NT2/D1 (cell line): ENCODE measurements at regions not wholly inside any gene's neighbourhood (a gene's known extent, or its start where the extent isn't known, plus 50 kb on each side); places are given as distances from the start of the nearest gene placed in this dataset.
A peak's percentile ranks its signal among the peaks of the same experiment; 100 is the strongest.

Source experiments
- DNase-seq: peaks from one replicate; pipeline ENCODE4 v3.0.0-alpha.2; 2011; ENCODE audit warnings: low read depth, low spot score
- H3K27me3 ChIP-seq: 2 replicates; pipeline ENCODE4 v1.6.0; 2011; ENCODE audit warnings: mild to moderate bottlenecking; ENCODE audit not compliant: insufficient read length, insufficient read depth
- H3K36me3 ChIP-seq: 2 replicates; pipeline ENCODE4 v1.6.1; 2011; ENCODE audit warnings: mild to moderate bottlenecking, low read length, mixed read lengths; ENCODE audit not compliant: insufficient read depth, insufficient read length
- H3K4me1 ChIP-seq: 2 replicates; pipeline ENCODE4 v1.5.1; 2011; ENCODE audit not compliant: insufficient read depth, insufficient read length
- H3K4me3 ChIP-seq: 2 replicates; pipeline ENCODE4 v1.5.1; 2011; ENCODE audit warnings: low read depth; ENCODE audit not compliant: insufficient read length
- H3K9ac ChIP-seq: 2 replicates; pipeline ENCODE4 v1.6.0; 2011; ENCODE audit warnings: low read depth; ENCODE audit not compliant: insufficient read length
- H3K9me3 ChIP-seq: 2 replicates; pipeline ENCODE4 v1.5.1; 2011; ENCODE audit warnings: mild to moderate bottlenecking, low read length; ENCODE audit not compliant: insufficient read depth
- SUZ12 ChIP-seq: IDR thresholded peaks from 2 replicates; pipeline ENCODE4 v1.6.1; 2011; ENCODE audit not compliant: insufficient read length, insufficient read depth; ENCODE audit errors: extremely low read depth
- YY1 ChIP-seq: IDR thresholded peaks from 2 replicates; pipeline ENCODE4 v1.6.1; 2011; ENCODE audit not compliant: insufficient read length, insufficient read depth
- ZNF274 ChIP-seq: IDR thresholded peaks from 2 replicates; pipeline ENCODE4 v1.6.1; 2011; ENCODE audit warnings: mild to moderate bottlenecking, low read depth, low read length

DNA sequence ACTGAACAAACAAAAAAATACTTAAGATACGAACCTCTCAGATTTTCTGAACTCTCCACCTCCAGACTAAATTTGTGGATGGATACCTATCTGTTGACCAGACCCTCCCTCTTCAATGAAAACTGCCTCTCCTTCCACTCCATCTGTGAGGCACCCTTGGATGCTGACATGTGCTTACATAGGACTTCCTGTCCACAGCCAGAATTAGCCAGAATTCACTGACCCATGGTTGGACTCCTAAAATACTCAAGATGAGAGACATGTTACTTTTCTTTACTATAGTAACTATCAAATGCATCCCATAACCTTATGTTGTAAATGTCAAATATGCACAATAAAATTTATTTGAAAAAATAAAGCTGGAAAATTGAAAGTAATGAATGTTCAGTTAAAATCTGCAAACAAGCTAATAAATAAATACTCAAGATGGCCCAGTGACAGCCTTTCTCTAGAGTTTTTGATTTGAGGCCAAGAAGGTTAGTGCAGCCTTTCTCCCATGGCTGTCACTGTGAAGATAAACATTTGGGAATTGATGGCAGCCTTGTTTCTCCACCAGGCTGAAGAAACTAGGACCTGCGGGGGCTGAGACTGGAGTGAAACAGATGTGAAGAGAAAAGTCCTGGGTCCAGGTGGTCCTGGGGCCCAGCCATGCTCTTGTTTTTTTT, 287.0 kb downstream of the ZEB1 start:
- no peak overlapping the region for H3K9ac ChIP-seq
- H3K36me3 ChIP-seq = no peaks in the 10 kb centered on the region
- no peaks in the 10 kb centered on the region for H3K27me3 ChIP-seq
- DNase-seq = no peak
- TF ChIP-seq YY1 = no peak
- TF ChIP-seq ZNF274 = no peak
- no peak for TF ChIP-seq SUZ12
- no peaks in the 10 kb centered on the region for H3K9me3 ChIP-seq
- no peak overlapping the region for H3K4me3 ChIP-seq
- no peaks in the 10 kb centered on the region for H3K4me1 ChIP-seq

GRCh38 chr10:31605426-31605825, 286.4 kb downstream of the ZEB1 start:
- H3K4me3 ChIP-seq = no peak overlapping the region
- no peaks in the 10 kb centered on the region for H3K36me3 ChIP-seq
- H3K27me3 ChIP-seq = no peaks in the 10 kb centered on the region
- no peaks in the 10 kb centered on the region for H3K4me1 ChIP-seq
- H3K9me3 ChIP-seq = no peaks in the 10 kb centered on the region
- no peak for DNase-seq
- no peak overlapping the region for H3K9ac ChIP-seq
- TF ChIP-seq SUZ12 = no peak

DNA sequence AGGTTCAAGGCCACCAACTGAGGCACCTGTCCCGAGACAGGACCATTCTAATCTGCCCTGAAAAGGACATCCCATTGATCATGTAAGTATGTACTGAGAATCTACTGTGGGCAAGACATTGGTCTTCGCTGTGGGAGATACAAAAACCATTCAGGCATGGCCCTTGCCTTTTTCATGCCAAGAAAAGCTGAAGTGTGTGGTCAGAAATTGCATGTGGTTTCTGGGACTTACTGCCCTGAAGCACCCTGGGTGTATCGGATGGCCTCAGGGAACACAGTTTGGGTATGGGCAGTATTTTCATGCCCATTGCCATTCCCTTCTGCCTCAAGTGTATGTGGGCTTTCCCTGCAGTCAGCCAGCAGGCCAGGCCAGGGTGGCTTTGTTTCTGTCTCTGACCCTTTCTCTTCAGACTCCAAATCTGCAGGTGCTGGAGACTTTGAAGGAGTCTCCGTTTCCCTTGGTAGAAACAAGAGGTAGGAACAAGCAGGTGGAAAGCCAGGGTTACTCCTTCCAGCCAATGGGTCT, 285.7 kb downstream of the ZEB1 start:
- DNase-seq = no peak
- Histone ChIP-seq H3K36me3 (no peaks in the 10 kb centered on the region), H3K4me1 (no peaks in the 10 kb centered on the region), H3K9ac (no peak overlapping the region), H3K4me3 (no peak overlapping the region), H3K9me3 (no peaks in the 10 kb centered on the region), H3K27me3 (no peaks in the 10 kb centered on the region)
- TF ChIP-seq ZNF274 (no peak), SUZ12 (no peak), YY1 (no peak)

- TF ChIP-seq SUZ12 = no peak
- no peak for TF ChIP-seq YY1
- no peak for TF ChIP-seq ZNF274
- Histone ChIP-seq H3K4me1 (no peaks in the 10 kb centered on the region), H3K9ac (no peak overlapping the region), H3K9me3 (no peaks in the 10 kb centered on the region), H3K27me3 (no peaks in the 10 kb centered on the region), H3K4me3 (peak overlapping the region; percentile 22), H3K36me3 (no peaks in the 10 kb centered on the region)
- DNase-seq = no peak
Measured at GRCh38 chr10:31604096-31604495, 285.1 kb downstream of the ZEB1 start.

DNA sequence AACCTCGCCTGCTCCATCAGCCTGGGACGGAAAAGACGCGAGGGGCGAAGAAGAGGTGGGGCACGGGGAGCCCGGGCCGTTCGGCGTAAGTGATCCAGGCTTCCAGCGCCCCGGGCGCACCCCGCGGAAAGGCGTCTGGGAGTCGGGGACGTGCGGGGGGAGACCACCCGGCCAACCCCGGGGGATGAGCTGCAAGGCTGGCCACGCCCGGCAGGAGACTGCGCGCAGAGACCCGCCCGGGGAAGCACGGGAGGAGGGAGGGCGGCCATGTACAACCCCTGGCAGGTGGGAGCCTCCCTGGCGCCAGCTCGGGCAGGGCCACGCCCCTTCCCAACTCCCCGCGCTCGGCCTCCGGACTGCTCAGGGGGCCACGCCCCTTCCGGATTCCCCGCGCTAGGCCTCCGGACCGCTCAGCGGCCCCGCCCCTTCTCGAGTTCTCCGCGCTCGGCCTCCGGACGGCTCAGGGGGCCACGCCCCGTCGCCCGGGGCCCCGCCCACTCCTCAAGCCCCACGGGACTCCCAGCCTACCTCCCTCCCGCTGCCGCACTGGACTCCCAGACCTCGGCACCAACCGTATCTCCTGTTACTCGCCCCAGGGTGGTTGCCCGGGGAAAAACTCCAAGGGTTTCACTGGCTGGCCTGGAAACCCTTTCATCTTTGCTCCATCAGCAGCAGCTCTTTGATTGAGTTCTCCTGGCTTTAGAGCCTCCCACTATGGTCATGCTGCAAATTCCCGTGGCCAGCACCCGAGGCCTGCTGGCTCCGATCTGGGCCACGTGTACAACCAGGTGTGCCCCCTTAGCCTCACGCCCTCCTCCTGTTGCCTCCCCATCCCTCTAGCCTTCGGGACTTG, 284.4 kb downstream of the ZEB1 start:
- no peaks in the 10 kb centered on the region for H3K9me3 ChIP-seq
- no peaks in the 10 kb centered on the region for H3K27me3 ChIP-seq
- peak overlapping the region; percentile 49 for H3K4me3 ChIP-seq
- TF ChIP-seq SUZ12 (no peak), ZNF274 (no peak), YY1 (no peak)
- H3K9ac ChIP-seq = peak overlapping the region; percentile 80
- H3K36me3 ChIP-seq = no peaks in the 10 kb centered on the region
- DNase-seq = peak; percentile 93
- no peaks in the 10 kb centered on the region for H3K4me1 ChIP-seq

- peak; percentile 13 for DNase-seq
- H3K4me1 ChIP-seq = no peaks in the 10 kb centered on the region
- no peaks in the 10 kb centered on the region for H3K27me3 ChIP-seq
- H3K9ac ChIP-seq = peak overlapping the region; percentile 80
- peak overlapping the region; percentile 49 for H3K4me3 ChIP-seq
- TF ChIP-seq ZNF274 (no peak), YY1 (no peak), SUZ12 (no peak)
- H3K36me3 ChIP-seq = no peaks in the 10 kb centered on the region
- H3K9me3 ChIP-seq = no peaks in the 10 kb centered on the region
Measured at GRCh38 chr10:31602541-31603234, 283.7 kb downstream of the ZEB1 start.

DNA sequence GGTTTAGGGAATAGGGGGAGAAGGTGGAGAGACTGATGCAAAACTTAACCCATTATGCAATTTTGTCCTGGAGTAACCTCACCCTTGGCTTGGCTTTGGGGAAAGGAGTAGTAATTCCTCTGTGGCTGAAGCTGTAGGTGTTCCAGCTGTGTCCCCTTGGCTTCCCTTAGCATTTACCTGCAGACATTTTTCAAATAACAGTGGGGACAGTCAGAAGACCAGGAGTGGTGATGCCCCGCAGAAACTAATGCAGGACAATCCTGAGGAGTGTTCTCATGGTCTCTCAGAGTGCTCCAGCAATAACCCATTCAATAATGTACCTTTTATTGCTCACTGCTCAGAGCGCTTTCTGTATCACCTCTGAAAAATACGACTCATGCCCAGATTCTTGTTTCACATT, 282.1 kb downstream of the ZEB1 start:
- Histone ChIP-seq H3K4me3 (no peak overlapping the region), H3K36me3 (no peaks in the 10 kb centered on the region), H3K27me3 (no peaks in the 10 kb centered on the region), H3K9me3 (no peaks in the 10 kb centered on the region), H3K4me1 (no peaks in the 10 kb centered on the region), H3K9ac (no peak overlapping the region)
- no peak for TF ChIP-seq YY1
- TF ChIP-seq SUZ12 = no peak
- TF ChIP-seq ZNF274 = no peak
- DNase-seq = no peak
